SW 1271 (cell line): ENCODE measurements at regions not wholly inside any gene's neighbourhood (a gene's known extent, or its start where the extent isn't known, plus 50 kb on each side); places are given as distances from the start of the nearest gene placed in this dataset.
A peak's percentile ranks its signal among the peaks of the same experiment; 100 is the strongest.

ENCODE experiments used
- DNase-seq, 2 experiments: peaks; one replicate each; lab custom pipeline; 2025; lab: John Stamatoyannopoulos, UW

GRCh38 chr3:72141264-72141663, 356.3 kb upstream of the PROK2 start:
- DNase-seq, result no peak

GRCh38 chr3:72139316-72139715, 354.4 kb upstream of the PROK2 start:
- no peak for DNase-seq

GRCh38 chr3:72137865-72138861, 353.2 kb upstream of the PROK2 start:
- no peak for DNase-seq

- DNase-seq, result no peak
Measured at GRCh38 chr3:72135636-72136035, 350.7 kb upstream of the PROK2 start.

GRCh38 chr3:72134989-72135451, 350.1 kb upstream of the PROK2 start:
- DNase-seq, result no peak

GRCh38 chr3:72133329-72134011, 348.5 kb upstream of the PROK2 start:
- DNase-seq, result no peak

- no peak for DNase-seq
Measured at GRCh38 chr3:72131899-72132298, 347.0 kb upstream of the PROK2 start.

GRCh38 chr3:72130565-72130964, 345.6 kb upstream of the PROK2 start:
- DNase-seq, result no peak

- no peak for DNase-seq
Measured at GRCh38 chr3:72129501-72130094, 344.6 kb upstream of the PROK2 start.

- DNase-seq, result no peak
Measured at GRCh38 chr3:72128921-72129320, 344.0 kb upstream of the PROK2 start.

GRCh38 chr3:72127844-72128243, 342.9 kb upstream of the PROK2 start:
- DNase-seq, result no peak

GRCh38 chr3:72127224-72127612, 342.3 kb upstream of the PROK2 start:
- no peak for DNase-seq

- no peak for DNase-seq
Measured at GRCh38 chr3:72126441-72127223, 341.7 kb upstream of the PROK2 start.

- DNase-seq, result peak in 1 of 2 experiments; percentile 1
Measured at GRCh38 chr3:72123908-72124441, 339.0 kb upstream of the PROK2 start.

GRCh38 chr3:72120806-72121778, 336.1 kb upstream of the PROK2 start:
- no peak for DNase-seq

GRCh38 chr3:72120039-72120438, 335.1 kb upstream of the PROK2 start:
- DNase-seq, result no peak

- no peak for DNase-seq
Measured at GRCh38 chr3:72118628-72119027, 333.7 kb upstream of the PROK2 start.

- DNase-seq, result no peak
Measured at GRCh38 chr3:72116226-72116625, 331.3 kb upstream of the PROK2 start.

- no peak for DNase-seq
Measured at GRCh38 chr3:72115307-72115706, 330.4 kb upstream of the PROK2 start.

- no peak for DNase-seq
Measured at GRCh38 chr3:72114773-72115172, 329.8 kb upstream of the PROK2 start.
